ENCODE measurements at regions not wholly inside any gene's neighbourhood (a gene's known extent, or its start where the extent isn't known, plus 50 kb on each side); places are given as distances from the start of the nearest gene placed in this dataset.

DNA sequence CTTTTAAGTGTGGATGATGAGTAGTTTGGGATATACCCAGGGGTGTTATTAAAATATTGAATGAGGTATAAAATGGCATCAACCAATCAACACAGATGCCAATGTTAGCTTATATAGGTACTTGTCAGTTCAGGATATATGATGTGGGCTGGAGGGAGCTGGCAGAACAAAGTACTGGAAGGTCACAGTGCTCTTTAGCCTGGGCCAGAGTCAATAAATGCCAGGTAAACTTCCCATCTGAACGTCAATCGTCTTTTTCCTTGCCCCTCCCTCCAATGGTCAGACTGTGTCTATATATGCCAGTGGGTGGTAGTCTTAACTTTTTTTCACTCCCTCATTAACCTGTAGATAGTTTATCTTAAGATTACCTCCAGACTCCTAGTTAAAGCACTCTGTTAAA is 140.8 kb upstream of the RBMS1 start:
- FAIRE-seq = no peak

DNA sequence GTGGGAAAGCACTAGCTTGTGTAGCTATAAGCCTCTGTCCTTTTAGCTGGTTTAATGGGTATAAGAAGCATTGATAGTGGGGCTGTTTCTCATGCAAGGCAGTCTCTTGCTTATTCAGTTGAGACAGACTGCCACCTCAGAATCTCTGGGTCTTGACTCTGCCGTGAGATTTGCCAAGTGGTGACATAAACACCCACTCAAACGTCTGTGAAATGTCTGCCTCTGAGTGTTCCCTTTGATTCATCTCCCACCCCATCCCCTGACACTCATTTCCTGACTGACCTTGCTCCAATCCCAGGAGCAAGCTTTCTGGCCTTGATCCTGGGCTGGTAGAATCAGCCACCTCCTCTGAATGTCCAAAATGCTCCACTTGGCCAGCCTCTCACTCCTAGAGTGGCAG is 141.9 kb upstream of the RBMS1 start:
- no peak for FAIRE-seq

DNA sequence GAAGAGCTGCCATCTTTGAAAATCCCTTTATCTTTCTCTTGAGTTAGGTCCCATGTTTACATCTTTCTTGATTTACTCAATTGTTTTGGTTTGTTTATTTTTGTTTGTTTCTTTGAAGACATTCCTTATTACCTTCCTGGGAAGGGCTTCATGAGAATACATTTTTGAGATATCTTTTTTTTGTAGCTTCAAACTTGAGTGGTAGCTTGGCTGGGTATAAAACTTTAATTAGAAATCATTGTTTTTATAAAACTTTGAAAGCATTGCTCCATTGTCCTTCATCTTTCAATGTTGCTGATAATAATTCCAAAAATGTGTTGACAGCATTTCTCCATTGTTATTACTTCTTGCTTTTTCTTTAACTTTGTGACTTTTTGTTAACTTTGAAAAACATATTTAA is 145.9 kb upstream of the RBMS1 start:
- no peak for FAIRE-seq

DNA sequence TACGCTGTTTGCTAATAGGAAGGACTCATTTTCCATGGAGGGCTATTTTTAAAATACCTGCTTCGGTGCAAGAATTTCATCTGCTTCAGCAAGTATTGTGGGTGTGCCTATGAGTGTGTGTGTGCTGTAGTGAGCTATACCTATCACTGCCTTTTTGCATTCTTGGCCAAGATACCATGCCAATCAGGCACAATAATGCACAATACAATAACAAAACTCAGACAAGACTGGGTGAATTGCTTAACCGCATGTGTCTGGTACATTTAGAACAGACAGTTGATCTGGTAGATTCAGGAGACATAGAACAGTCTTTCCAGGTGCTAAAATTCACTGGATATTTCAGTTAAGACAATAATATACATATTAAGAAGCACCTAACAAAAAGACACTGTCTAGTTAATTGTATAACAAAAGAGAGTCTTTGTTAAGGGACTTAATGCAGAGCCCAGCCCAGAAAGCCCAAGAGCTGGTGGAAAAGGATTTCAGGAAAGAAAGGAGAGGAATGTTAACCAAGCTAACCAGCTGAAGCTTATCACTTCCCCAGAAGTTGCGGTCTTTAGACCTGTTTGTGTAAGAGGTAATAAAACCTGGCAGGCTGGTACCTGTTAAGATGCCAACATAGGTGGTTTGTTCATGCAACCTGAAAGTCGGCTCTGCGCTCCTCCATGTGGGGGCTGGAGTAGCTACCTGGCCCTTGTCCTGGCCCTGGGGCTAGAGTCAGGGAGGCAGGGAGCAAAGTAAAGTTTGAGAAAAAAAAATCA is 153.3 kb upstream of the RBMS1 start:
- FAIRE-seq = no peak

DNA sequence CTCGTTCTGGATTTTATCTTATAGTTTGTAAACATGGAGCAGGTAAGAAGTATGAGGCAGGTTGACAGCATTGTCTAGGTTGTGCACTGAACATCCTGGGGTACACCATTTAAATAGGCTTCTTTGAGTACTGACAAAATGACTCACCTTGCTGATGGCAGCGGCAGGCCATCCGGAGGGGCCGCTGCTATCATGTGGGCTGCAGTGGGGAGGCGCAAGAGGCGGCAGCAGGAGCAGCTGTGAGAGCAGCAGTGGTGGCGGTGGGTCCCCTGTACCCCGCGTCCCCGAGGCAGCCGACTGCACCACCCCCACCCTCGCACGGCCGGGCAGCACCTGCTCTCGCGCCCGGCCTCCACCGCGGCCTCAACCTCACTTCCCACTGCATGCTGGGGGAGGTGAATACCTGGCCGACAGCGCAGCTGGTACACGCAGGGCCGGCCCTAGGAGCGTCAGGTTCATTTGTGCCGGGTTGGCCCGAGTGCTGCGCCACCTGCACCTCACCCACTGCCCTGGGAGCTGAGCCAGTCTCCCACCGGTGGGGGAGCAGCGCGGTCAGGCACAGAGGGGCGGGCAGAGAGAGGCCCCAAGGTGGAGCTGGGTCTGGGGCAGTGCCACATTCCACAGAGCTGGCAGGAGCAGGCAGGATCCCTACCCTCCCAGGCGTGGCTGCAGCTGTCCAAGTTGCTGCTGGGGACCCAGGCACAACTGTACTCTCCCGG is 154.5 kb upstream of the RBMS1 start:
- no peak for FAIRE-seq

DNA sequence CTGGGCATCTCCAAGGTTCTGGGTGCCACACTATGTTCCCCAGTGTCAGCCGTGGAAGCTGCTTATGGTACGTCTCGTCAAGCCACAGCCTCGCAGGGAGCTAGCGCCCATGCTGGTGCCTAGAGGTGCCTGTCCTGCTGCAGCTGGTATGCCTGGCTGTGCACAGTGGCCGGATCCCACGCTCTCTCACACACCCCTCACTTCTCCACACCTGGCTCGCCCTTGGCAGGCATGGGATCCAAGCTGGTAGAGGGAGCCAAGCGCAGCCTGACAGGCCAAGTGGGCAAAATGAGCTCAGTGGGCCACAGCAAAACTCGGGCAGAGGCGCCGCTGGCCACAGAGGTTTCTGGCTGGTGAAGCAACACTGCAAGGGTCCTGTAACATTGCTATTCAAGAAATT is 156.1 kb upstream of the RBMS1 start:
- no peak for FAIRE-seq

DNA sequence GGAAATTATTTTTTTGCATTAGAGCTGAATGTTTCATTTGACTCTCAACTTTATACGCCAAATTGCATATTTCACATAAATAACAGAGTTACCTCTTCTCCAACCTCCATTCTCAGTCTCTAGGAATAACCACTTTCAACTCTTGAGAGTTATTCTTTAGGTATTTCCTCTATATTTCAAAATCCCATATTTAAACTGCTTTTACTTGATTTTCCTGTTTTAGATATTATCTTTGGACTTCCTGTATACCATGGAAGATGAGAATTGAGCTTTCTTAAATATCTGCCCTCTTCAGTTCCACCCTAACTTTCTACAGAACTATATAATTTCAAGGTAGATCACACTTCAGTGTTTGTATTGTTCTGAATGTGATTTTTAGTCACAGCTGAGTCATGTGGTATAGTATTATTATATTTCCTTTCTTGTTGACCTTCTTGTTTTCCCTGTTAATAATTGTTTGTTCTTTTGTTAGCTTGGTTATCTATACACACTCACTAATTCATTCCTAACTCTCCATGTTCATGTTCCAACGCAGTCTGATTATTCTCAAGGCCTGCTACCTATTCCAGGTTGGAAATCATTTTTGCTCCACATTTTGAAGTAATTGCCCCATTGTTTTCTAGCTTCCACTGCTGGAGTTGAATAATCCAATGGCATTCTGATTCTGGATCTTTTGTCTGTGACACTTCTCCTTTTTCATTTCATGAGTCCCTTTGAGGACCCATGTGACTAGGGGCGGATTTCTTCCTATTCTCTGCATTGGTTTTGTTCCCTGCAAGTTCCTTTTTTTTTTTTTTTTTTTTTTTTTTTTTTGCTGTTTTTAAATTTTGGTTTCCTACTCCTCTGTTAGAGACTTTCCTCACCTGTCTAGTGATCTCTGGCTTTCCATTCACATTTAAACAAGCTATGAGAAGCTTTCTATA is 156.8 kb upstream of the RBMS1 start:
- no peak for FAIRE-seq

DNA sequence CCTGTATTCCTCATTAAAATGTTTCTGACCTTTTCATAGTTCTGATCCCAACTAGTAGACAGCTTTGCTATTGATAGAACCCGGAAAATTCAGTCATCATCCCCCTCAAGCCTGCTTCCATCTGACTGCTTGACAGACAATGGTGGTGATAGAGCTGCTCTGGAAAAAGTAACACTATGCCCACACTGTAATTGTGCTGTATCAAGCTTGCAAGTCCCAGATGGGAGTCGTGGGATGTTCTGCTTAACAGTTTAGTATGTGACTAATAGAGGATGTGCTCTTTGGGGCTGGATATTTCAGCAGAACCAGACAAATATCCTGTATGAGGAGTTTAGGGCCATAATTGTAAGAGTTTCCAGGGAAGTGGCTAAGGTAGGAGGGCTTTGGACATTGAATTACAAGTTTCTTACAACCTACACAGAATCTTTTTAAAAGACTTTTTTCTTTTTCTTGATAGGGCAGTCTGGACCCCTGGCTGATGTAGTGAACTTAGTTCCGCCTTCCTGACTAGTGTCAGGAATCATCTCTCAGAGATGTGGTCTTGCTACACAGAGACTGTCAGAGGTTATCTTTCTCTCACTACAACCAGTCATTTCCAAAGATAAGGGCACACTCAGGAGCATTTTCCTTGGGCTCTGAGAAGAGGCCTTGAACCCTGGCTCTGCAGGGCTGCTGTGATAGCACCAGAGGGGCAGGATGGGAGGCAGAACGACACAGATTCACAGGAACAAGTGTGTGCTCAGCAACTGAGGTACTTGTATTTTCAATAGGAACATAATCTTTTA is 158.0 kb upstream of the RBMS1 start:
- no peak for FAIRE-seq

DNA sequence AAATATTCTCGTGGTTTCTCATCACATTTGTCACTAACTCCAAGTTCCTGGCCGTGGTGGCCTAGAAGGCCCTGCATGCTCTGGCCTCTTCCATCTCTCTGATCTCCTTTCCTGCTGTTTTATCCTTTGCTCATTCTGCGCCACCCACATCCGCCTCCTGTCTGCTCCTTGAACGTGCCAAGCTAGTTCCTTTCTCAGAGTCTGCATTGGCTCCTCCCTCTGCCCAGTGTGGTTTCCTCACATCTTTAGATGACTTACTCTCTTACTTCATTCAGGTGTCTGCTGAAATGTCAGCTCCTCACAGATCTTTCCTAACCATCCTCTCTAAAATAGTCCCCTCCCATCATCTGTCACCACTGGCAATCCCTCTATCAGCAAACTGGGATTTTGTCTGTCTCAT is 158.6 kb upstream of the RBMS1 start:
- FAIRE-seq = no peak

DNA sequence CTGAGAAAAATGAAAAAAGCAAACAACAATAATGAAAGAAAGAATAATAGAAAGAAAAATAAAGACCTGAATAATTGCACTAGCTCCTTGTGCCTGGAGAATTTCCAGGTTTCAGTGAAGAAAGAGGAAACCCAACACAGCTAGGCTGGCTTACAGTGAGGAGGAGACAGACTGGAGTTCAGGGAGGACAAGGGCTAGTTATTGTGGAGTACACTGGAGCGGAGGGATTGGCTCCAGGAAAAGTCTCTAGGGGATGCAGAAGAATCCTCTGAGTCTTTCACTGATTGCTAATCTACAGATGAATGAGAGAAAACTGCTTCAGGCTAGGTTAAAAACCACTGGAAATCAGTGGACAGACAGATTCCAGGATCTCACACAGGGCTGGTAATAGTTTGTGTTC is 163.6 kb upstream of the RBMS1 start:
- FAIRE-seq = no peak

DNA sequence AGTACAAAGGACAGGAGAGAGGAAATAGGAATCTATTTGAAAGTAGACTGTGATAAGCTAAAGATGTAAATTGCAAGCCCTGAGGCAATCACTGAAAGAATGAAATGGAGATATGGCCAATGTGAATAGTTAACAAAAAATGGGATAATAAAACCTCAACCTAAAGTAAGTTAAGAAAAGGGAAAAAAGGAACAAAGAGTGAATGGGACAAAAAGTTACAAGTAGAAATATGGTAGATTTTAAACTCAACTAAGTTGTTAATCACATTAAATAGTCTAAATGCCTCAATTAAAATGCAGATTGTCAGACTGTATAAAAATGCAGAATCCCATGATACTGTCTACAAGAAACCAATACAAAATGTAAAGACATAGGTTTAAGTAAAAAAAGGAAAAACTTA is 165.2 kb upstream of the RBMS1 start:
- FAIRE-seq = no peak

DNA sequence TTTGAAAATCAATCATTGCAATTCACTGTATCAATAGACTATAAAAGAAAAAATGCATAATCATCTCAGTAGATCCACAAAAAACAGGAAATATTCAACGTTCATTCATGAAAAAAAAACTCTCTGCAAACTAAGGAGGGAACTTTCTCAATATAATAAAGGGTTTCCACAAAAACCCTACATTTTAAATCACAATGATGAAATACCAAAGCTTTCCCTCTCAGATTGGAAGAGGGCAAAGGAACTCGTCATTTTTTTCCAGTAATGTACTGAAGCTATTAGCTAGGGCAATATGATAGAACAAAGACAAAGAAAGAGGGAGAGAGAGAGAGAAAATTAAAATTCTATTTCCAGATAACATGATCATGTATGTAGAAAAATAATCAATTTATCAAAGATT is 167.1 kb upstream of the RBMS1 start:
- peak; percentile 53 for FAIRE-seq

DNA sequence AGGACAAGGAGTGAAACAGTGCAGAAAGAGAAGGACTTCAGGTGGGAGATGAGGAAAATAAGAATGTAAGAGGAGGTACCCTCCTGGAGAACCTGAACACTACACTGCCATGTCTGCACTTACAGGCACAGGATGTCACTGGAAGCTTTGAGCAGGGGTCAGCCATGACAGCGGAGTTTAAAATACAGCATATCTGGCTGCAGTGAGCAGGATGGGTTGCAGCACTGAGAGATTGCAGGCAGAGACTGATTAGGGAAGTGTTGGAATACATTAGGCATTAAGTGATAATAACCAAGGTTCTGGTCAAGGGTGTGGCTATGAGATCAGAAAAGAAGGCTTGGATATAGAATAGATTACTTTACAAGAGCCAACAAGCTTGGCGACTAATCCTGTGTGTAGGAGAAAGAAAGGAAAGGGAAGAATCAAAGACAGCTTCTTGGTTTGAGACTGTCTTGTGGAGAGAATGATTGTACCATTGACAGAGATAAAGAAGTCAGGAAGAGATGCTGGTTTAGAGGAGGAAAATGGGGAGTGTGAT is 171.1 kb upstream of the RBMS1 start:
- FAIRE-seq = no peak

DNA sequence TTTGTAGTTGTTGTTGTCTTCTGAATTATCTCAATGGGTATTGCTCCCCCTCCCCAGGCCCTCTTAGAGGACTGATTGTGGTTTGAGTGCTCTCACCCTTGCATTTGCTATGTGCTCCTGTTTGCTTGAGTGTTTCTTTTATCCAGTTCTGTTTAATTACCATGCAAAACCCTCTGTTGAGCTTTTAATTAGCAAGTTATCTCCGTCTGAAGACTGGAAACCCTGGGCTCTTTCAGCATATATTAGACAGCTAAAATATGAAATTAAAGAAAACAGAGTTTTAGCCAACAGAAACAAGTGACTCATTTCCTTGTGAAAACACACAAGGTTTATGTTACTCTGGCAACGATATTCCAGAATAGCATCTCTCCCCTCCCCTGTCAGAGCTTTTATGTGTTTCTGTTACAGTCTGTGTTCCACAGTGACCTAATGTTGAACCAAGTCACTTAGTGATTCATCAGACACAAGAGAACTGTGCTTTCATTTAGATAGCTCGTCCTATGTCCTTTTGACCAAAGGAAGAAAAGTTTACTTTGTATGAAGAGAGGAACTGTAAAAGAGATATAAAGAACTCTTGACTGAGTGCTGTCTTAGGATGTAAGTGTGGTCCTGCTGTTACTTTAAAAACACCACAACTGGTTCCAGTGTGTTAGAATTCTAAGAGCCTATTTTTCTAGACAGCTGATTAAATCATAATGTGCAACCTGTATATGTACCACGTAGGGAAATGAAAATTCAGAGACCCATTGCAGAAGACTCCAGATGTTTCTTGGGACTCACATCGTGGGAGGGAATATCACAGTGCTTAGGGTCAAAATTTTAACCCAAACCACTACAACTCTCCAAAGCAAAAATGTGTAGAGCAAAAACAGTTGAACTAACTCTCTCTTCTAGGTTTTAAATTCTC is 172.8 kb upstream of the RBMS1 start:
- no peak for FAIRE-seq

DNA sequence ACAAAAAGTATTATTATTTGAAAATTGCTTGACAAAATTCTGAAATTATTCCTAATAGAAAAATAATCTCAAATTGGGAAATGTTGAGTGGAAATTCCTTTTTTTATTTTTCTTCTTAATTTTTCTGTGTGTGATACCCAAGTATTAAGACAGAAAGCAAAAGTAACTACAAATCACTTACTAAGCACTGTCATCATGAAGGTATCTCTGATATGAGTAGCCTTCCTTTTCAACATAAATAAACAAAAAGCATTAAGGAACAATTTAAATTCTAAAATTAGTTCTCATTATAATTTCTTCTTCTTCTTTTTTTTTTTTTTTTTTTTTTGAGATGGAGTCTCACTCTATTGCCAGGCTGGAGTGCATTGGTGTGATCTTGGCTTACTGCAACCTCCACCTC is 174.2 kb upstream of the RBMS1 start:
- peak; percentile 24 for FAIRE-seq

DNA sequence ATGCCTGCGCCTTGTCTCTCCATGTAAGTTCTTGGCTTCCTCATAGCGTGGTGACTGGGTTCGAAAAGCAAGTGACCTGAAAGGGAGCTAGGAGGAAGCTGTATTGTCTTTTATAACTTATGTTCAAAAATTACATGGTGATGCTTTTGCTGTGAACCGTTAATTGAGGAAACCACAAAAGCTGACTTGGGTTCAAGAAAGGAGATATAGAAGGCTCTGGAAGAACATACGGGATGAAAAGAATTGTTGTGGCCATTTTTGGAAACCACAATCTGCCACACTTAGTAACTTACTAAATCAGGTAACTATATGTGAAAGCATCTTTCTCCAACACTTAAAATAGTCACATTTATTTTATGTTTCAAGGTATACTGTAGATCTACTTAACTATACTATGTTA is 177.0 kb upstream of the RBMS1 start:
- no peak for FAIRE-seq

DNA sequence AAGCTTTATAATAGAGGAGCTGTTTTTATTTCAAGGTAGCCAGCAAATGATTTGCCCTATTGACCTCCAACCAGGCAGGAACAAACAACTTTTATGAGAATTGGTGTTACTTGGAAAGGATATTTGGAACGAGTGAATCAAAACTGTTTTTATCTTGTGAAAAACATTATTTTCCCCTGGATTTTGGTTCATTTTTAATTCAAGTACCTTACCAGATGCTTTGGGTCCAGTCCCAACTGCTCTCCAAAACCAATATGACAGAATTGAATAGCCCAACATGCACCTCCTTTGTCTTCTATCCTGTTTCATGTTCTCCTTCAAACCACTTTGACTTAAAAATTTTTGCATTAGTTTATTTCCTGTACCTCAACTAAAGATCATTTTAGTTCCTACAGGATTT is 178.6 kb upstream of the RBMS1 start:
- no peak for FAIRE-seq

DNA sequence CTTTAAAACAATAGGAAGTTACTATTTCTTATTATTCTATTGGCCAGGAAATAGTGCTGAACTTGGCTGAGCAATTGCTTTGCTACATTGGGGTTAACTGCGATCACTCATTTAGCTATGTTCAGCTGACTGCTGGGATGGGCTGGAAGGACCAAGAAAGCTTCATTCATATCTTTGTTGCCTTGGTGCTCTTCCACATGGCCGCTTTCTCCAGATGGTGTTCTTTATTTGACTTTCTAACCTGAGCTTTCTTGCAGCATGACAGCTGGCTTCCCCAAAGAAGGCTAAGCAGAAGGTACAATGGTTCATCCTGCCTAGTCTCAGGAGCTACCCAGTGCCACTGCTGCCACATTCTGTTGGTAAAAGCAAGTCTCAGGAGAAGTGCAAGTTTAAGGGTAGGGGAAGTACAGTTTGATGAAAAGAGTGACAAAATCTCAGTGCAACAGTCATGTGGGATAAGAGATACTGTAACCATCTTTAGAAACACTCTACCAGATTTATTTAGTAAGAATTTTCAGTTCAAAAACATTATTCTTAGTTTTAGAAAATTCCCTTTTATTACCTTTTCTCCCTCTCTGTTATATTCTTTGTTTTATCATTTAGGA is 180.6 kb upstream of the RBMS1 start:
- no peak for FAIRE-seq

DNA sequence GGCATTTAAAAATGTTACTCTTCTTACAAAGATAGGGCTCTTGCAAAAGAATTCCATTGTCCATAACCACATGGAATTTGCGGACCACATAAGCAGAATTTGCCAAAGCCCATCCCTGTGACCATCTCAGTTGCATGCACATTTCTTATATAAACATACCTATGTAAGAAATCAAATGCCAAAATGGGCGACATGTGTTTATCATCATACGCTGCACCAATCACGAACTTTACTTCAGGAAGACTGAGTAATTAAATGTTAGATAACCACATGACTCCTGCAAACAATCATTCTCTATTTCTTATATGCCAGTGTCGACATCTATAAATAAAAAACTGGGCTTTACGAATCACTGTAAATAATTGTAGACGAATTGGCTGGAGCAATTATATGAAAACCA is 186.1 kb upstream of the RBMS1 start:
- no peak for FAIRE-seq

DNA sequence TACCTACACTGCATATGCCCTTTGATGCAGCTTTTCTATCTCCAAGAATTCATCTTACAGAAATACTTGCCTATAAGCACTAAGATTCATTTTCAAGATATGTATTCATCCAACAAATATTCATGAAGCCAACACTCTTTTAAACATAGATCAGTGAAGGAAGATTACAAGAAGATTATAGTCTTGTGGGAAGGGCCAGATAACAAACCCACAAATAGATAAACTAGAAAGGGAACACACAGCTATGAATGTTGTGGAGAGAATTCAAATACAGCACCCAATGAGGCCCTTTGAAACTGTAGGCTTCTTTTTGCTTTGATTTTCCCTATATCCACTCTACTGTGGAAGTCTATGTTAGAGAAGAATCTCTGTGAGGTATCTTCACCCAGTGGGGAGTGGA is 186.7 kb upstream of the RBMS1 start:
- no peak for FAIRE-seq

DNA sequence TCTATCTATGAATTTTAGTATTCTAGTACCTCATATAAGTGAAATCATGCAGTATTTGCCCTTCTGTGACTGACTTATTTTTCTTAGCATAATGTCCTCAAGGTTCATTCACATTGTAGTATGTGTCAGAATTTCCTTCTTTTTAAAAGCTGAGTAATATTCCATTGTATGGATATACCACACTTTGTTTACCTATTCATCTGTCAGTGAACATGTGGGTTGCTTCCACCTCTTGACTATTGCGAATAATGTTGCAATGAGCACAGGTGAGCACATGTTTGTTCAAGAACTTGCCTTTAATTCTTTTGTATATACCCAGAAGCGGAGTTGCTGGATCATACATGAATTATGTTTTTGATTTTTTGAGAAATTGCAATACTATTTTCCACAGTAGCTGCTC is 187.4 kb upstream of the RBMS1 start:
- FAIRE-seq = no peak

All from colon (tissue), 2 donors.